ENCODE measurements at regions not wholly inside any gene's neighbourhood (a gene's known extent, or its start where the extent isn't known, plus 50 kb on each side); places are given as distances from the start of the nearest gene placed in this dataset.

GRCh38 chr1:106439475-106439874 is 617.0 kb upstream of the PRMT6 start:
- TF ChIP-seq CTCF (conservative IDR thresholded peaks at IDR 0.05; ENCODE audit: low read depth, low read length): no peak
- DNase-seq (ENCODE audit: low read depth): no peak
- no peak overlapping the region for H3K4me3 ChIP-seq (ENCODE audit: low read depth, low read length)

- no peak for DNase-seq (ENCODE audit: low read depth)
- no peak overlapping the region for H3K4me3 ChIP-seq (ENCODE audit: low read depth, low read length)
- TF ChIP-seq CTCF (conservative IDR thresholded peaks at IDR 0.05; ENCODE audit: low read depth, low read length): no peak
Measured at GRCh38 chr1:106447466-106447865, 609.0 kb upstream of the PRMT6 start.

- no peak for TF ChIP-seq CTCF (conservative IDR thresholded peaks at IDR 0.05; ENCODE audit: low read depth, low read length)
- H3K4me3 ChIP-seq (ENCODE audit: low read depth, low read length): no peak overlapping the region
- no peak for DNase-seq (ENCODE audit: low read depth)
Measured at GRCh38 chr1:106456832-106457231, 599.6 kb upstream of the PRMT6 start.

- no peak for TF ChIP-seq CTCF (conservative IDR thresholded peaks at IDR 0.05; ENCODE audit: low read depth, low read length)
- H3K4me3 ChIP-seq (ENCODE audit: low read depth, low read length): no peak overlapping the region
- no peak for DNase-seq (ENCODE audit: low read depth)
Measured at GRCh38 chr1:106457368-106457767, 599.1 kb upstream of the PRMT6 start.

GRCh38 chr1:106458866-106459265 is 597.6 kb upstream of the PRMT6 start:
- TF ChIP-seq CTCF (conservative IDR thresholded peaks at IDR 0.05; ENCODE audit: low read depth, low read length): no peak
- DNase-seq (ENCODE audit: low read depth): no peak
- no peak overlapping the region for H3K4me3 ChIP-seq (ENCODE audit: low read depth, low read length)

GRCh38 chr1:106459418-106459817 is 597.1 kb upstream of the PRMT6 start:
- no peak for DNase-seq (ENCODE audit: low read depth)
- no peak for TF ChIP-seq CTCF (conservative IDR thresholded peaks at IDR 0.05; ENCODE audit: low read depth, low read length)
- no peak overlapping the region for H3K4me3 ChIP-seq (ENCODE audit: low read depth, low read length)

GRCh38 chr1:106465666-106466065 is 590.8 kb upstream of the PRMT6 start:
- no peak for TF ChIP-seq CTCF (conservative IDR thresholded peaks at IDR 0.05; ENCODE audit: low read depth, low read length)
- no peak for DNase-seq (ENCODE audit: low read depth)
- H3K4me3 ChIP-seq (ENCODE audit: low read depth, low read length): no peak overlapping the region

Measured in choroid plexus epithelial cell (primary cell).